ENCODE measurements at regions not wholly inside any gene's neighbourhood (a gene's known extent, or its start where the extent isn't known, plus 50 kb on each side); places are given as distances from the start of the nearest gene placed in this dataset.
"Not testable (repeated sequence)": the region's sequence is repeated elsewhere in the genome, so short reads cannot be mapped to it uniquely, and the experiment has no call there.

- TF ChIP-seq CBX3 (IDR thresholded peaks at IDR 0.05; ENCODE audit: low read depth): no peak
- no peak for TF ChIP-seq ZFX (IDR thresholded peaks at IDR 0.05)
- TF ChIP-seq ZBTB33 (IDR thresholded peaks at IDR 0.05; ENCODE audit: extremely low read depth, insufficient replicate concordance, low read length): no peak
- TF ChIP-seq ELF1 (IDR thresholded peaks at IDR 0.05; ENCODE audit: borderline replicate concordance, low read depth): no peak
- TF ChIP-seq EZH2 (IDR thresholded peaks at IDR 0.05): no peak
- no peak for TF ChIP-seq EZH2phosphoT487 (IDR thresholded peaks at IDR 0.05; ENCODE audit: borderline replicate concordance)
- TF ChIP-seq POLR2AphosphoS5 (IDR thresholded peaks at IDR 0.05; ENCODE audit: low read depth, low read length): no peak
- no peak for TF ChIP-seq POLR2A (IDR thresholded peaks at IDR 0.05; ENCODE audit: borderline replicate concordance, extremely low read depth, insufficient read depth, insufficient read length)
- TF ChIP-seq REST (IDR thresholded peaks at IDR 0.05; ENCODE audit: low read depth): no peak
- no peak for TF ChIP-seq EGR1 (IDR thresholded peaks at IDR 0.05; ENCODE audit: low read depth)
- TF ChIP-seq SRF (IDR thresholded peaks at IDR 0.05; ENCODE audit: low read depth): no peak
- no peak overlapping the region for H3K4me2 ChIP-seq (ENCODE audit: low read length)
- POLR2A ChIA-PET: no interaction called here
These were observed 61.3 kb upstream of the PMEPA1 start for GRCh38 chr20:57770852-57771720.

GRCh38 chr20:57770401-57770800 is 60.6 kb upstream of the PMEPA1 start:
- peaks cover 9 to 10% of the 10 kb centered on the region in 2 experiments; a peak in 3 of 4 replicates for H3K4me1 ChIP-seq (ENCODE audit: control insufficient read depth in 1 of 2, insufficient read depth in 2 of 2, low read length in 2 of 2)
- intact Hi-C loops (cut with micrococcal nuclease); RAD21 ChIA-PET (ENCODE audit: low non-redundant PET in 1 of 2, low total read pairs in 2 of 2, uncharacterized antibody in 2 of 2, unreplicated experiment in 2 of 2): not testable (repeated sequence)

More at GRCh38 chr20:57770852-57771720, 61.3 kb upstream of the PMEPA1 start:
- intact Hi-C loops (cut with micrococcal nuclease): no loop called here
- ATAC-seq (0 out of 2 replicates have a peak, but pooled peaks have one; percentile 17), DNase-seq (ENCODE audit: low read depth, low spot score) (no peak)
- Histone ChIP-seq H3K9me3 (ENCODE audit: control insufficient read depth in 1 of 2, insufficient read depth in 1 of 2, low read depth in 1 of 2, low read length in 2 of 2) (no peaks in the 10 kb centered on the region), H3K9me2 (ENCODE audit: insufficient read depth) (no peaks in the 10 kb centered on the region), H3K36me3 (ENCODE audit: control insufficient read depth in 1 of 2, insufficient read depth in 2 of 2, low read length in 2 of 2) (no peaks in the 10 kb centered on the region), H3K27ac (ENCODE audit: low read depth, low read length) (no peak overlapping the region), H3K9ac (ENCODE audit: low read length) (no peak overlapping the region), H4K20me1 (ENCODE audit: insufficient read depth) (no peaks in the 10 kb centered on the region), H2AFZ (ENCODE audit: low read depth, low read length, poor library complexity, severe bottlenecking) (no peak overlapping the region), H3K4me3 (replicated peaks in 1 of 2; ENCODE audit: low read depth in 1 of 2, low read length in 2 of 2) (no peak overlapping the region), H3K4me1 (ENCODE audit: control insufficient read depth in 1 of 2, insufficient read depth in 2 of 2, low read length in 2 of 2) (peaks cover 9 to 10% of the 10 kb centered on the region in 2 experiments; a peak in 3 of 4 replicates), H3K27me3 (ENCODE audit: insufficient read depth, low read length) (peaks cover 60% of the 10 kb centered on the region), H3K79me2 (ENCODE audit: insufficient read depth, low read length) (no peaks in the 10 kb centered on the region)
- ChIA-PET RAD21 (ENCODE audit: low non-redundant PET in 1 of 2, low total read pairs in 2 of 2, uncharacterized antibody in 2 of 2, unreplicated experiment in 2 of 2) (no interaction called here), CTCF (no interaction called here)
- no TSS peak for BruUV-seq (replicated peaks)

More at GRCh38 chr20:57770401-57770800, 60.6 kb upstream of the PMEPA1 start:
- H3K27ac ChIP-seq (ENCODE audit: low read depth, low read length); H3K79me2 ChIP-seq (ENCODE audit: insufficient read depth, low read length); ATAC-seq; H4K20me1 ChIP-seq (ENCODE audit: insufficient read depth); POLR2A ChIA-PET; DNase-seq (ENCODE audit: low read depth, low spot score); H3K9ac ChIP-seq (ENCODE audit: low read length); BruUV-seq (replicated peaks); H3K4me3 ChIP-seq (replicated peaks in 1 of 2; ENCODE audit: low read depth in 1 of 2, low read length in 2 of 2); CTCF ChIA-PET; H3K36me3 ChIP-seq (ENCODE audit: control insufficient read depth in 1 of 2, insufficient read depth in 2 of 2, low read length in 2 of 2); H3K9me3 ChIP-seq (ENCODE audit: control insufficient read depth in 1 of 2, insufficient read depth in 1 of 2, low read depth in 1 of 2, low read length in 2 of 2); H2AFZ ChIP-seq (ENCODE audit: low read depth, low read length, poor library complexity, severe bottlenecking); H3K9me2 ChIP-seq (ENCODE audit: insufficient read depth); H3K4me2 ChIP-seq (ENCODE audit: low read length): not testable (repeated sequence)
- peaks cover 54% of the 10 kb centered on the region for H3K27me3 ChIP-seq (ENCODE audit: insufficient read depth, low read length)

Data from HCT116 (cell line).